Panc1 (cell line): ENCODE measurements at regions not wholly inside any gene's neighbourhood (a gene's known extent, or its start where the extent isn't known, plus 50 kb on each side); places are given as distances from the start of the nearest gene placed in this dataset.

ENCODE experiments used
- POLR2AphosphoS5 ChIP-seq: IDR thresholded peaks from 2 replicates; pipeline ENCODE4 v1.6.1; 2012; ENCODE audit warnings: mild to moderate bottlenecking, low read depth, low read length, moderate library complexity
- TF ChIP-seq, protein P1 (sequence below): fragments of 450-650 bp; IDR thresholded peaks from 2 replicates; pipeline ENCODE4 v1.5.1; 2017; ENCODE audit warnings: mild to moderate bottlenecking

DNA sequence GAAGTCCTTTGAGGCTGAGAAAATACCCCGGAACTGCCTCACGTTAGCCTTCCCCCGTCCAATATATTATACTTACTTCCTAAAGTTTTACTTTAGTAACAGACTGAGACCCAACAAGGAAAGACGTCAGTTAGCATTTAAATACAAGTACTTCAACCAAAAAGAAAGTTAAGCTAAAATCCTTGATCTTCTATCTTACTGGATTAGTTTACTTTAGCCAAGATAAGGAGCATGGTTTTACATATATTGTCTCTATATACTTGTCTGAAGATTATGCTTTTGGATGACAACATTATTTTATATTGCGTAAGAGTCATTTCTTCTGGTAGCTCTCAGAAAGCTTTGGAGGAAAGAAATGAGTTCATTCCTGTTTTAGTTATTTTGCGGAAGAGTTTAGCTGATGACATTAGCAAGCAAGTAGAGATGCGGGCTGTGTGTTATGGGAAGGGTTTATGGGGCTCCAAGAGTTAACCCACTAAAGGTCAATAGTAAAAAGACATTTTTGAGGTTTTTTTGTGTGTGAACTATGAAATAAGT lies 532.9 kb downstream of the ZNF516 start:
- TF ChIP-seq POLR2AphosphoS5: no peak
- TF ChIP-seq, protein P1, sequence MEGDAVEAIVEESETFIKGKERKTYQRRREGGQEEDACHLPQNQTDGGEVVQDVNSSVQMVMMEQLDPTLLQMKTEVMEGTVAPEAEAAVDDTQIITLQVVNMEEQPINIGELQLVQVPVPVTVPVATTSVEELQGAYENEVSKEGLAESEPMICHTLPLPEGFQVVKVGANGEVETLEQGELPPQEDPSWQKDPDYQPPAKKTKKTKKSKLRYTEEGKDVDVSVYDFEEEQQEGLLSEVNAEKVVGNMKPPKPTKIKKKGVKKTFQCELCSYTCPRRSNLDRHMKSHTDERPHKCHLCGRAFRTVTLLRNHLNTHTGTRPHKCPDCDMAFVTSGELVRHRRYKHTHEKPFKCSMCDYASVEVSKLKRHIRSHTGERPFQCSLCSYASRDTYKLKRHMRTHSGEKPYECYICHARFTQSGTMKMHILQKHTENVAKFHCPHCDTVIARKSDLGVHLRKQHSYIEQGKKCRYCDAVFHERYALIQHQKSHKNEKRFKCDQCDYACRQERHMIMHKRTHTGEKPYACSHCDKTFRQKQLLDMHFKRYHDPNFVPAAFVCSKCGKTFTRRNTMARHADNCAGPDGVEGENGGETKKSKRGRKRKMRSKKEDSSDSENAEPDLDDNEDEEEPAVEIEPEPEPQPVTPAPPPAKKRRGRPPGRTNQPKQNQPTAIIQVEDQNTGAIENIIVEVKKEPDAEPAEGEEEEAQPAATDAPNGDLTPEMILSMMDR: no peak
